HG03060 (cell line): ENCODE measurements at regions not wholly inside any gene's neighbourhood (a gene's known extent, or its start where the extent isn't known, plus 50 kb on each side); places are given as distances from the start of the nearest gene placed in this dataset.

Experiments
- ATAC-seq: cut with Tn5 transposase; IDR thresholded peaks from one replicate; pipeline ENCODE4 v1.9.1; 2021; ENCODE audit warnings: low read depth, moderate number of reproducible peaks; ENCODE audit not compliant: unreplicated experiment

DNA sequence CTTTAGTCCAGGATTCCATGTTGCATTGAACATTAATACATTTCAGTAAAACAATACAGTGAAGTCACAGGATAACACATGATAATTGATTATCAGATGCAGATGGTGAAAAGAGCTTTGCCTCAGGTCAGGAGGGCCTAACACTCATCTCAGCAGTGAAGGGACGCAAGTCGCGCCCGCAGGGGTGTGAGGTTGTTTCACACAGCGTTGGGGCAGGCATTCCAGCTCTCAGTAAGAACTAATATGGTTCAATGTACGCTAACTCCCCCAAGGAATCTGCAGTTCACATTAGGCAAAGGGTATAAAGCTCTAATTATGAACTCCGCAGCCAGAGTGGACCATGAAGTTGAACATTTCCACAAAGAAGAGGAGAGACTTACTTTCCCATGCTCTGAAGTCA is 53.1 kb upstream of the ATL2 start:
- ATAC-seq: no peak

- no peak for ATAC-seq
Measured at GRCh38 chr2:38427936-38428335, 50.9 kb upstream of the ATL2 start.

DNA sequence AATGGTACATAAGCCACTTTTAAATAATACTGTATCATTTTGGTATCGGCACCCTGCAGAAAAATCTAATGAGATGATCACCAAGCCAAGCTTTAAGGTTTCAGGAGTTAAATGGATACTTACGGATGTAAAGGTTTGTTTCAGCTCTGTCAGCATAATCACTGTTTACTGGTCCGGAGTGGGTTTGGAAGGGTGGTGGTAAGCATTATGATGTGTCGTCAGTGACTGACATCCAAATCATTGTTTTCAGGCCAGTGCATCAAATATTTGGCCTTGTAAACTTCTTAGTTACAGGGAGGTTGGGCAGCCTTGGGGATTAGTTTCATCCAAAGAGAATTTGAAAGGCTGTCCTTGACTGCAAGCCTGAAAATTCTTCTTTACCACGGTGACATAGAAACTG is 50.0 kb upstream of the ATL2 start:
- no peak for ATAC-seq
